ENCODE measurements at regions not wholly inside any gene's neighbourhood (a gene's known extent, or its start where the extent isn't known, plus 50 kb on each side); places are given as distances from the start of the nearest gene placed in this dataset.
"Not testable (repeated sequence)": the region's sequence is repeated elsewhere in the genome, so short reads cannot be mapped to it uniquely, and the experiment has no call there.

DNA sequence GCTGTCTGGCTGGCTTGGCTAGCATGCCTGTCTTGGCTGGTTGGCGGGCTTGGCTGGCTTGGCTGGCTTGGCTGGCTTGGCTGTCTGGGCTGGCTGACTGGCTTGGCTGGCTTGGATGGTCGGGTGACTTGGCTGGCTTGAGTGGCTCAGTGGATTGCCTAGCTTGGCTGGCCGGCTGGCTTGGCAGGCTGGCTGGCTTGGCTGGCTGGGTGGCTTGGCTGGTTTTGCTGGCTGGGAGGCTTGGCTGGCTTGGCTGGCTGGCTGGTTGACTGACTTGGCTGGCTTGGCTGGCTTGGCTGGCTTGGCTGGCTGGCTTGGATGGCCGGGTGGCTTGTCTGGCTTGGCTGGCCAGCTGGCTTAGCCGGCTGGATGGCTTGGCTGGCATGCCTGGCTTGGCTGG lies 2828.4 kb downstream of the RPIA start:
- peak; percentile 68 for DNase-seq (ENCODE audit: low spot score)

DNA sequence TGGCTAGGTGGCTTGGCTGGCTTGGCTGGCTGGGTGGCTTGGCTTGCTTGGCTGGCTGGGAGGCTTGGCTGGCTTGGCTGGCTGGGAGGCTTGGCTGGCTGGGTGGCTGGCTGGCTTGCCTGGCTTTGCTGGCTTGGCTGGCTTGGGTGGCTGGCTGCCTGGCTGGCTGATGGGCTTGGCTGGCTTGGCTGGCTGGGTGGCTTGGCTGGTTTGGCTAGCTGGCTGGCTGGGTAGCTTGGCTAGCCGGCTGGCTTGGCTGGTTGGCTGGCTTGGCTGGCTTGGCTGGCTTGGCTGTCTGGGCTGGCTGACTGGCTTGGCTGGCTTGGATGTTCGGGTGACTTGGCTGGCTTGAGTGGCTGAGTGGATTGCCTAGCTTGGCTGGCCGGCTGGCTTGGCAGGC lies 2829.1 kb downstream of the RPIA start:
- DNase-seq (ENCODE audit: low spot score), result peak; percentile 47
- intact Hi-C loops (cut with DNase I), result not testable (repeated sequence)

More for the DNA sequence above, 2828.4 kb downstream of the RPIA start:
- intact Hi-C loops (cut with DNase I), result not testable (repeated sequence)

DNA sequence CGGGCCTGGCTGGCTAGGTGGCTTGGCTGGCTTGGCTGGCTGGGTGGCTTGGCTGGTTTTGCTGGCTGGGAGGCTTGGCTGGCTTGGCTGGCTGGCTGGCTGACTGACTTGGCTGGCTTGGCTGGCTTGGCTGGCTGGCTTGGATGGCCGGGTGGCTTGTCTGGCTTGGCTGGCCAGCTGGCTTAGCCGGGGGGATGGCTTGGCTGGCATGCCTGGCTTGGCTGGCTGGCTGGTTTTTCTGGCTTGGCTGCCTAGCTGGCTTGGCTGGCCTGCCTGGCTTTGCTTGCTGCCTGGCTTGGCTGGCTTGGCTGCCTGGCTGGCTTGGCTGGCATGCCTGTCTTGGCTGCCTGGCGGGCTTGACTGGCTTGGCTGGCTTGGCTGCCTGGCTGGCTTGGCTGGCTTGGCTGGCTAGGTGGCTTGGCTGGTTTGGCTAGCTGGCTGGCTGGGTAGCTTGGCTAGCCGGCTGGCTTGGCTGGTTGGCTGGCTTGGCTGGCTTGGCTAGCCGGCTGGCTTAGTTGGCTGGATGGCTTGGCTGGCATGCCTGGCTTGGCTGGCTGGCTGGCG lies 2829.6 kb downstream of the RPIA start:
- peak; percentile 44 for DNase-seq (ENCODE audit: low spot score)
- intact Hi-C loops (cut with DNase I), result not testable (repeated sequence)

DNA sequence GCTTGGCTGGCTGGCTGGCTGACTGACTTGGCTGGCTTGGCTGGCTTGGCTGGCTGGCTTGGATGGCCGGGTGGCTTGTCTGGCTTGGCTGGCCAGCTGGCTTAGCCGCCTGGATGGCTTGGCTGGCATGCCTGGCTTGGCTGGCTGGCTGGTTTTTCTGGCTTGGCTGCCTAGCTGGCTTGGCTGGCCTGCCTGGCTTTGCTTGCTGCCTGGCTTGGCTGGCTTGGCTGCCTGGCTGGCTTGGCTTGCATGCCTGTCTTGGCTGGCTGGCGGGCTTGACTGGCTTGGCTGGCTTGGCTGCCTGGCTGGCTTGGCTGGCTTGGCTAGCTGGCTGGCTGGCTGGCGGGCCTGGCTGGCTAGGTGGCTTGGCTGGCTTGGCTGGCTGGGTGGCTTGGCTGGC lies 2830.5 kb downstream of the RPIA start:
- intact Hi-C loops (cut with DNase I), result not testable (repeated sequence)

DNA sequence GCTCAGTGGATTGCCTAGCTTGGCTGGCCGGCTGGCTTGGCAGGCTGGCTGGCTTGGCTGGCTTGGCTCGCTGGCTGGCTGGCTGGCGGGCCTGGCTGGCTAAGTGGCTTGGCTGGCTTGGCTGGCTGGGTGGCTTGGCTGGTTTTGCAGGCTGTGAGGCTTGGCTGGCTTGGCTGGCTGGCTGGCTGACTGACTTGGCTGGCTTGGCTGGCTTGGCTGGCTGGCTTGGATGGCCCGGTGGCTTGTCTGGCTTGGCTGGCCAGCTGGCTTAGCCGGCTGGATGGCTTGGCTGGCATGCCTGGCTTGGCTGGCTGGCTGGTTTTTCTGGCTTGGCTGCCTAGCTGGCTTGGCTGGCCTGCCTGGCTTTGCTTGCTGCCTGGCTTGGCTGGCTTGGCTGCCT lies 2831.4 kb downstream of the RPIA start:
- intact Hi-C loops (cut with DNase I); DNase-seq (ENCODE audit: low spot score): not testable (repeated sequence)

More for the DNA sequence above, 2830.5 kb downstream of the RPIA start:
- not testable (repeated sequence) for DNase-seq (ENCODE audit: low spot score)

DNA sequence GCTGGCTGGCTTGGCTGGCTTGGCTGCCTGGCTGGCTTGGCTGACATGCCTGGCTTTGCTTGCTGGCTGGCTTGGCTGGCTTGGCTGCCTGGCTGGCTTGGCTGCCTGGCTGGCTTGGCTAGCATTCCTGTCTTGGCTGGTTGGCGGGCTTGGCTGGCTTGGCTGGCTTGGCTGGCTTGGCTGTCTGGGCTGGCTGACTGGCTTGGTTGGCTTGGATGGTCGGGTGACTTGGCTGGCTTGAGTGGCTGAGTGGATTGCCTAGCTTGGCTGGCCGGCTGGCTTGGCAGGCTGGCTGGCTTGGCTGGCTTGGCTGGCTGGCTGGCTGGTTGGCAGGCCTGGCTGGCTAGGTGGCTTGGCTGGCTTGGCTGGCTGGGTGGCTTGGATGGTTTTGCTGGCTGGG lies 2832.3 kb downstream of the RPIA start:
- DNase-seq (ENCODE audit: low spot score), result peak; percentile 41
- intact Hi-C loops (cut with DNase I), result not testable (repeated sequence)

DNA sequence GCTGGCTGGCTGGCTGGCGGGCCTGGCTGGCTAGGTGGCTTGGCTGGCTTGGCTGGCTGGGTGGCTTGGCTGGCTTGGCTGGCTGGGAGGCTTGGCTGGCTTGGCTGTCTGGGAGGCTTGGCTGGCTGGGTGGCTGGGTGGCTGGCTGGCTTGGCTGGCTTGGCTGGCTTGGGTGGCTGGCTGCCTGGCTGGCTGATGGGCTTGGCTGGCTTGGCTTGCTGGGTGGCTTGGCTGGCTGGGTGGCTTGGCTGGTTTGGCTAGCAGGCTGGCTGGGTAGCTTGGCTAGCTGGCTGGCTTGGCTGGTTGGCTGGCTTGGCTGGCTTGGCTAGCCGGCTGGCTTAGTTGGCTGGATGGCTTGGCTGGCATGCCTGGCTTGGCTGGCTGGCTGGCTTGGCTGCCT lies 2834.1 kb downstream of the RPIA start:
- intact Hi-C loops (cut with DNase I), result not testable (repeated sequence)
- DNase-seq (ENCODE audit: low spot score), result peak; percentile 29

DNA sequence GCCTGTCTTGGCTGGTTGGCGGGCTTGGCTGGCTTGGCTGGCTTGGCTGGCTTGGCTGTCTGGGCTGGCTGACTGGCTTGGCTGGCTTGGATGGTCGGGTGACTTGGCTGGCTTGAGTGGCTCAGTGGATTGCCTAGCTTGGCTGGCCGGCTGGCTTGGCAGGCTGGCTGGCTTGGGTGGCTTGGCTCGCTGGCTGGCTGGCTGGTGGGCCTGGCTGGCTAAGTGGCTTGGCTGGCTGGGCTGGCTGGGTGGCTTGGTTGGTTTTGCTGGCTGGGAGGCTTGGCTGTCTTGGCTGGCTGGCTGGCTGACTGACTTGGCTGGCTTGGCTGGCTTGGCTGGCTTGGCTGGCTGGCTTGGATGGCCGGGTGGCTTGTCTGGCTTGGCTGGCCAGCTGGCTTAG lies 2834.6 kb downstream of the RPIA start:
- intact Hi-C loops (cut with DNase I), result not testable (repeated sequence)
- peak; percentile 12 for DNase-seq (ENCODE audit: low spot score)

DNA sequence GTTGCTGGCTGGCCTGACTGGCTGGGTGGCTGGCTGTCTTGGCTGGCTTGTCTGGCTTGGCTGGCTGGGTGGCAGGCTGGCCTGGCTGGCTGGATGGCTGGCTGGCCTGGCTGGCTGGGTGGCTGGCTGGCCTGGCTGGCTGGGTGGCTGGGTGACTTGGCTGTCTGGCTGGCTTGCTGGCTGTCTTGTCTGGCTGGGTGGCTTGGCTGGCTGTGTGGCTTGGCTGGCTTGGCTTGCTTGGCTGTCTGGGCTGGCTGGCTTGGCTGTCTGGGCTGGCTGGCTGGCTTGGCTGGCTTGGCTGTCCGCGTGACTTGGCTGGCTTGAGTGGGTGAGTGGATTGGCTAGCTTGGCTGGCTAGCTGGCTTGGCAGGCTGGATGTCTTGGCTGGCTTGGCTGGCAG lies 2835.6 kb downstream of the RPIA start:
- intact Hi-C loops (cut with DNase I), result not testable (repeated sequence)
- peak; percentile 71 for DNase-seq (ENCODE audit: low spot score)

DNA sequence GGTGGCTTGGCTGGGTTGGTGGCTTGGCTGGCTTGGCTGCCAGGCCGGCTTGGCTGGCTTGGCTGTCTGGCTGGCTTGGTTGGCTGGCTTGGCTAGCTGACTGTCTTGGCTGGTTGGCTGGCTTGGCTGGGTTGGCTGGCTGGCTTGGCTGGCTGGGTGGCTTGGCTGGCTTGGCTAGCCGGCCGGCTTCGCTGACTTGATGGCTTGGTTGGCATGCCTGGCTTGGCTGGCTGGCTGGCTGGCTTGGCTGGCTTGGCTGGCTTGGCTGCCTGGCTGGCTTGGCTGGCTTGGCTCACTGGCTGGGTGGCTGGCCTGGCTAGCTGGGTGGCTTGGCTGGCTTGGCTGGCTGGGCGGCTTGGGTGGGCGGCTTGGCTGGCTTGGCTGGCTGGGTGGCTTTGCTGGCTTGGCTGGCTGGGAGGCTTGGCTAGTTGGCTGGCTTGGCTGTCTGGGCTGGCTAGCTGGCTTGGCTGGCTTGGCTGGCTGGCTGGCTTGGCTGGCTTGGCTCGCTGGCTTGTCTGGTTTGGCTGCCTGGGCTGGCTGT lies 2836.1 kb downstream of the RPIA start:
- DNase-seq (ENCODE audit: low spot score), result peak; percentile 76
- intact Hi-C loops (cut with DNase I), result not testable (repeated sequence)

DNA sequence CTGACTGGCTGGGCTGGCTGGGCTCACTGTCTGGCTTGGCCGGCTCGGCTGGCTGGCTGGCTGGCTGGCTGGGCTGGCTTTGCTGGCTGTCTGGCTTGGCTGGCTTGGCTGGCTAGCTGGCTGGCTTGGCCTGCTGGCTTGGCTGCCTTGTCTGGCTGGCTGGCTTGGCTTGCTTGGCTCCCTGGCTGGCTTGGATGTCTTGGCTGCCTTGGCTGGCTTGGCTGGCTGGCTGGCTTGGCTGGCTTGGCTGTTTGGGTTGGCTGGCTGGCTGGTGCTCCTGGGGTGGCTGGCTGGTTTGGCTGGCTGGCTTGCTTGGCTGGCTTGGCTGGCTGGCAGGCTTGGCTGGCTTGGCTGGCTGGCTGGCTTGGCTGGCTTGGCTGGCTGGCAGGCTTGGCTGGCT lies 2836.9 kb downstream of the RPIA start:
- intact Hi-C loops (cut with DNase I), result not testable (repeated sequence)
- peak; percentile 71 for DNase-seq (ENCODE audit: low spot score)

DNA sequence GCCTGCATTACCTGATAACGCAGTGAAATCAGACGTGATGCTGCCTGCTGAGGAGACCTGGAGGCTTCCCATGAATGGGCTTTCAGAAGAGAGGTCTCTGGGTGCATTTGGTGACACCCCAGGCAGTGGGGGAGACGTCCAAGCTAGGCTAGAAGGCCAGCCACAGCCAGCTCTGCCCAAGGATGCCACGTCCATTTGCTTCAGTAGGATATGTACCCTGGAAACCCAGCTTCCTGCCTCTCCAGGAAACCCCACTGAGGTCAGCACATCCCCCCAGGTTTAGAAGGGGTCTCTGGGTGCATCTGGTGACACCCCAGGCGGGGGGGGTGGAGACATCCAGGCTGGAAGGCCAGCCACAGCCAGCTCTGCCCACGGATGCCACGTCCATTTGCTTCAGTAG lies 2844.6 kb downstream of the RPIA start:
- DNase-seq (ENCODE audit: low spot score), result peak; percentile 54
- intact Hi-C loops (cut with DNase I), result not testable (repeated sequence)

DNA sequence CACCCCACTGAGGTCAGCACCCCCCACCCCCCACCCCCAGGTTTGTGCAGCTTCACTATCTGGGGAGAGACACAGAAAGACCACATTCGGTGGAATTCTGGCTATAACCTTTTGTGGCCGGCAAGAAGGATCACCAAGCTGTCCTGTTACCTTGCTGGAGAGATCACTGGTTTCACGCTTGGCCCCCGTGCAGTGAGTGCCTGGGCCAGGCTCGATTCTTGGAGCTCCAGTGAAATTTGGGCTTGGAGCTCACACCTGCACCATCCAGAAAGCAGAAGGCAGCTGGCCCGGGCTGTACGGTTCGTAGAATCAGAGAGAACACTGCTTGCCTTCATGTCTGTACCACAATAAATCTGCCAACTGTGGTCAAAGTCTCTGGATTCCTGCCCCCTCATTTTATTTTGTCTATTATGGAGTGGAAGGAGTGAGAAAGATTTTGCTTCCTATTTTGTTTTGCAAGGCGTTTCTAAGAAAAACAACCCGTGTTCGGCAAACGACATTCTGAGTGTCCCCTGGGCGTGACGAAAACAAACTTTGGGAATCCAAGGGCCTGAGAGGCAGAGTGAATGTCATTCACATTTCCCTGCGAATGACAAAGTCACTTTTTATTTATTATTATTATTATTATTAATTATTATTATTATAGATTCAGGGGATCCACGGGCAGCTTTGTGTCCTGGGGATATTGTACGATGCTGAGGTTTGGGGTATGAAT lies 2845.2 kb downstream of the RPIA start:
- intact Hi-C loops (cut with DNase I), result not testable (repeated sequence)
- peak; percentile 35 for DNase-seq (ENCODE audit: low spot score)

DNA sequence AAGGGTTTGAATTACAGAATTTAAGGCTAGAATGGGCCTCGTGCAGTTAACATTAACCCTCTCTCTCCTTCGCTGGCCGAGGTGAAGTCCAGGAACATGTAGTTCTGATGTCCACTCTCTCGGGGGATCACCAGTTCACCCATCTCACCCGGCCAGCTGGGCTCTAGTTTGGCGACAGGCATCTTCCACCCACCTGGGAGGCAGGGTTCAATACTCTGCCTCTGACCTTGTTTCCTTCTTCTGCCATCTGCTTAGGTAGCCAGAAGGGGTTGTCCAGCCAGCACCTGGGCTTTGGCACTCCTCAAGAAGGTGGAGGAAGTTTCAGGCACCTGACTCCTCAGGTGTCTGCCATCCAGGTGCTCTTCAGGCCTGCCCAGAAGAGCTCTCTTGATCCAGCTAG lies 2857.8 kb downstream of the RPIA start:
- intact Hi-C loops (cut with DNase I), result not testable (repeated sequence)
- DNase-seq (ENCODE audit: low spot score), result peak; percentile 59

DNA sequence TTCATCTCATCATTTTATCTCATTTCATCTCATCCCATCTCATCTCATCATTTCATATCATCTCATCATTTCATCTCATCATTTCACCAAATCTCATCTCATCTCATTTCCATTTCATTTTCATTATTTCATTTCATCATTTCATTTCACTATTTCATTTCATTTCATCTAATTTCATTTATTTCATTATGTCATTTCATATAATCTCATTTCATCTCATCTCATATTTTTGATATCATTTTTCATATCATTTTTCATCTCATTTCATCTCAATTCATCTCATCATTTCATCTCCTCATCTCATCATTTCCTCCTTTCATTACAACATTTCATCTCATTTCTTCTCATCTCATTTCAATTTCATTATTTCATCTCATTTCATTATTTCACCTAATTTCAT lies 2866.8 kb downstream of the RPIA start:
- intact Hi-C loops (cut with DNase I); DNase-seq (ENCODE audit: low spot score): not testable (repeated sequence)

DNA sequence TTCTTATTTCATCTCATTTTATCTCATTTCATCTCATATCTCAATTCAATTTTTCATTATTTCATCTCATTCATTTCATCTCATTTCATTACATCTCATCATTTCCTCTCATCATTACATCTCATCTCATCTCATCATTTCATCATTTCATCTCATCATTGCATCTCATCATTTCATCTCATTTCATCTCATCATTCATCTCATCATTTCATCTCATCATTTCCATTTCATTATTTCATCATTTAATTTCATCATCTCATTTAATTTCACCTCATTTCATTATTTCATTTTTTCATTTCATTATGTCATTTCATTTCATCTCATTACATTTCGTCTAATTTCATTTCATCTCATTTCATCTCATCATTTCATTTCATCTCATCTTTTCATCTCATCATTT lies 2867.8 kb downstream of the RPIA start:
- DNase-seq (ENCODE audit: low spot score); intact Hi-C loops (cut with DNase I): not testable (repeated sequence)

DNA sequence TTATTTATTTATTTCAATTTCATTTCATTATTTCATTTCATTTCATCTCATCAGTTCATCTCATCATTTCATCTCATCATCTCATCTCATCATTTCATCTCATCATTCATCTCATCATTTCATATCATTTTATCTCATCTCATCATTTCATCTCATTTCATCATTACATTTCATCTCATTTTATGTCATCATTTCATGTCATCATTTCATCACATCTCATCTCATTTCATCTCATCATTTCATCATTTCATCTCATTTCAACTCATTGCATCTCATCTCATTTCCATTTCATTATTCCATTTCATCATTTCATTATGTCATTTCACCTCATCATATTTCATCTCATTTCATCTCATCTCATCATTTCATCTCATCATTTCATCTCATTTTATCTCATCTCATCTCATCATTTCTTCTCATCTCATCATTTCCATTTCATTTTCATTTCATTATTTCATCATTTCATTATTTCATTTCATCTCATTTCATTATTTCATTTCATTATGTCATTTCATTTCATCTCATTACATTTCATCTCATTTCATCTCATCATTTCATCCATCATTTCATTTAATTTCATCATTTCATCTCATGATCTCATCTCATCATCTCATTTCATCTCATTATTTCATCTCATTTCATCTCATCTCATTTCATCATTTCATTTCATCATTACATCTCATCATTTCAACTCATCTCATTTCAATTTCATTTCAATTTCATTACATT lies 2868.6 kb downstream of the RPIA start:
- intact Hi-C loops (cut with DNase I), result not testable (repeated sequence)

DNA sequence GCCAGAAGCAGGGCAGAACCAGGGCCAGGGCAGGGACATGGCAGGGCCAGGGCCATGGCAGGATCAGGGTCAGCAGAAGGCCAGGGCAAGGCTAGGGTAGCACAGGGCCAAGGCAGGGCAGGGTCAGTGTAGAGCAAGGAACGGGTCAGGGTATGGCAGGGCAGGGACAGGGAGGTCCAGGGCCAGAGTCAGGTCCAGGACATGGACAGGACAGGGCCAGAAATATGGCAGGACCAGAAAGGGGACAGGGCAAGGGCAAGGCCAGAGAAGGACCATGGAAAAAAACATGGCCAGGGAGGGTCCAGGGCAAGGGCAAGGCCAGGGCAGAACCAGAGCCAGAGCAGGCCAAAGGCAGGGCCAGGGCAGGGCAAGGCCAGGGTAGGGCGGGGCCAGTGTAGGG lies 2870.7 kb downstream of the RPIA start:
- intact Hi-C loops (cut with DNase I), result not testable (repeated sequence)
- peak; percentile 60 for DNase-seq (ENCODE audit: low spot score)

More for the DNA sequence above, 2868.6 kb downstream of the RPIA start:
- DNase-seq (ENCODE audit: low spot score), result not testable (repeated sequence)

DNA sequence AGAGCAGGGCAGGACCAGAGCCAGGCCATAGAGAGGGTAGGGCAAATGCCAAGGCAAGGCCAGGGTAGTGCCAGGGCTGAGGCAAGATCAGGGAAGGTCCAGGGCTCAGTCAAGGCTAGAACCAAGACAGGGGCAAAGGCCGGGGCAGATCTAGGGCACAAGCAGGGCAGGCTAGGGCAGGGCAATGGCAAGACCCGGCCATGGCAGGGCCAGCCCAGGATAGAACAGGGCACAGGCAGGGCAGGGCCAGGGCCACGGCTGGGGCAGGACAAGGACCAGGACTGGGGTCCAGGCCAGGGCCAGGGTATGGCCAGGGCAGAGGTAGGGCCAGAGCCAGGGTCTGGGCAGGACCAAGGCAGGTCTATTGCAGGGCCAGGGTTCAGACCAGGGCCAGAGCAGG lies 2873.2 kb downstream of the RPIA start:
- intact Hi-C loops (cut with DNase I), result not testable (repeated sequence)
- peak; percentile 55 for DNase-seq (ENCODE audit: low spot score)

DNA sequence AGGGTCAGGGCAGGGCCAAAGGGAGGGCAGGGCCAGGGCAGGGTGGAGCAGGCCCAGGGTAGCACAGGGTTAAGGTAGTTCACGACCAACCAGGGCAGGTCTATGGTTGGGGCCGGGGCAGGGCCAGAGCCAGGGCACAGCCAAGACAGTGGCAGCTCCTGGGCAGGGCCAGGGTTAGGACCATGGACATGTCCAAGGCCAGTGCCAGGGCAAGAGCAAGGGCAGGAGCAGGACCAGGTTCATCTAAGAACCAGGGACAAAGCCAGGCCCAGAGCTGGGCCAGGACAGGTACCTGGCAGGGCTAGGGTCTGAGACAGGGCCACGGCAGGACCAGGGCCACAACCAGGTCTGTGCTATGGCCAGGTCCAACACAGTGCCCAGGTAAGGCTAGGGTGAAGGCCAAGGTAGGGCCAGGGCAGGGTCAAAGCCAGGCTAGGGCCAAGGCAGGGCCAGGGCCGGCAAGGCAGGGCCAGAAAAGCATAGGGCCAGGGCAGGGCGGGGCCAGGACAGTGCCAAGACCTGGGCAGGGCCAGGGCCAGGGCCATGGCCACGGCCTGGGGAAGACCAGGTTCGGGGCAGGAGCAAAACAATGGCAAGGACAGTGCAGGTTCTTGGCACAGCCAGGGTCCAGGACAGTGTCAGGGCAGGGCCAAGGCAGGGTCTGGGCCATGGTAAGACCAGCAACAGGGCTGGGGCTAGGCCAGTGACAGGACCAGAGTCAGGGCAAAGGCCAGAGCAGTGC lies 2874.4 kb downstream of the RPIA start:
- intact Hi-C loops (cut with DNase I), result not testable (repeated sequence)
- DNase-seq (ENCODE audit: low spot score), result peak; percentile 58

Measured in cardiac septum (tissue), 1 donor.